ENCODE measurements at regions not wholly inside any gene's neighbourhood (a gene's known extent, or its start where the extent isn't known, plus 50 kb on each side); places are given as distances from the start of the nearest gene placed in this dataset.

GRCh38 chr15:93585012-93585411 is 496.0 kb upstream of the RGMA start:
- ChIA-PET POLR2A (no interaction called here), SMC1A (ENCODE audit: uncharacterized antibody, unreplicated experiment) (no interaction called here)
- intact Hi-C loops (cut with micrococcal nuclease; ENCODE audit: unreplicated experiment), result no loop called here

More at GRCh38 chr15:93585012-93585411, 496.0 kb upstream of the RGMA start:
- H3K4me3 ChIP-seq, result no peak overlapping the region
- H3K4me2 ChIP-seq (ENCODE audit: control insufficient read depth, insufficient read depth), result no peak overlapping the region
- H3K27me3 ChIP-seq (replicated peaks in 1 of 2; ENCODE audit: control insufficient read depth in 2 of 2, insufficient read depth in 2 of 2, low read length in 1 of 2), result no peaks in the 10 kb centered on the region
- no TSS peak for BruUV-seq (replicated peaks)
- H3K4me1 ChIP-seq (ENCODE audit: control insufficient read depth, insufficient read depth, low read length), result no peaks in the 10 kb centered on the region
- whole genome bisulfite sequencing (ENCODE audit: insufficient coverage, insufficient replicate concordance, low lambda C conversion rate, missing lambda C conversion rate), result 0% methylated on average over 2 of the region's 2 CpGs
- H3K9ac ChIP-seq (ENCODE audit: control insufficient read depth, insufficient read depth, low read length), result no peak overlapping the region
- H3K36me3 ChIP-seq (ENCODE audit: control insufficient read depth in 2 of 2, insufficient read depth in 2 of 2, low read length in 1 of 2), result no peaks in the 10 kb centered on the region
- FAIRE-seq (no peak), ATAC-seq (no peak), DNase-seq (ENCODE audit: low read depth, low spot score) (no peak)
- RAD21 ChIA-PET (ENCODE audit: unreplicated experiment), result no interaction called here
- CTCF ChIA-PET, result no interaction called here
- no peak overlapping the region for H3K27ac ChIP-seq (ENCODE audit: control insufficient read depth, insufficient read depth)
- no peaks in the 10 kb centered on the region for H4K20me1 ChIP-seq (ENCODE audit: control insufficient read depth, insufficient read depth)
- in situ Hi-C loops (cut with MboI), result no loop called here
- TF ChIP-seq RUNX3 (IDR thresholded peaks at IDR 0.05; ENCODE audit: low read length), result no peak
- TF ChIP-seq ZNF207 (IDR thresholded peaks at IDR 0.05; ENCODE audit: borderline replicate concordance), result no peak
- no peak for TF ChIP-seq IKZF2 (IDR thresholded peaks at IDR 0.05)
- no peak for TF ChIP-seq MEF2B (IDR thresholded peaks at IDR 0.05; ENCODE audit: partially characterized antibody, poor library complexity, severe bottlenecking)
- no peak for TF ChIP-seq GATAD2B (conservative IDR thresholded peaks at IDR 0.05; ENCODE audit: low read depth)
- no peak for TF ChIP-seq POLR2AphosphoS2 (IDR thresholded peaks at IDR 0.05; ENCODE audit: low read depth, low read length)
- TF ChIP-seq CBX5 (IDR thresholded peaks at IDR 0.05; ENCODE audit: low read depth), result no peak
- no peak for TF ChIP-seq NR2C1 (IDR thresholded peaks at IDR 0.05)
- no peak for TF ChIP-seq ZNF687 (IDR thresholded peaks at IDR 0.05)
- no peak for TF ChIP-seq MEF2A (IDR thresholded peaks at IDR 0.05; ENCODE audit: insufficient read depth, low read depth, low read length)
- no peak for TF ChIP-seq SMAD1 (IDR thresholded peaks at IDR 0.05; ENCODE audit: low read depth, partially characterized antibody)
- no peak for TF ChIP-seq HDGF (IDR thresholded peaks at IDR 0.05)
- no peak for TF ChIP-seq RELA (IDR thresholded peaks at IDR 0.05; ENCODE audit: borderline replicate concordance, partially characterized antibody)
- no peak for TF ChIP-seq E2F4 (IDR thresholded peaks at IDR 0.05; ENCODE audit: low read depth, low read length)
- TF ChIP-seq IRF3 (IDR thresholded peaks at IDR 0.05), result no peak
- TF ChIP-seq CHD4 (IDR thresholded peaks at IDR 0.05), result no peak
- TF ChIP-seq TBL1XR1 (IDR thresholded peaks at IDR 0.05; ENCODE audit: low read depth, low read length), result no peak
- no peak for TF ChIP-seq STAT3 (IDR thresholded peaks at IDR 0.05; ENCODE audit: low read depth, low read length)
- no peak overlapping the region for H2AFZ ChIP-seq (ENCODE audit: control insufficient read depth, low read depth, low read length)
- H3K79me2 ChIP-seq (ENCODE audit: control insufficient read depth, insufficient read depth, low read length), result no peaks in the 10 kb centered on the region
- no peaks in the 10 kb centered on the region for H3K9me3 ChIP-seq (replicated peaks; ENCODE audit: control insufficient read depth, insufficient read depth, low read length)

All from GM12878 (cell line).